ENCODE measurements at regions not wholly inside any gene's neighbourhood (a gene's known extent, or its start where the extent isn't known, plus 50 kb on each side); places are given as distances from the start of the nearest gene placed in this dataset.

GRCh38 chrX:82775426-82775825, 732.7 kb upstream of the POU3F4 start:
- no peak for TF ChIP-seq CTCF (IDR thresholded peaks at IDR 0.05 in 2 of 3, conservative IDR thresholded peaks at IDR 0.05 in 1 of 3; ENCODE audit: control insufficient read depth in 2 of 3, extremely low read depth in 1 of 3, insufficient read depth in 1 of 3, low read depth in 3 of 3, low read length in 3 of 3)
- TF ChIP-seq SMAD1 (IDR thresholded peaks at IDR 0.05; ENCODE audit: low read depth, partially characterized antibody) = no peak
- no peak for TF ChIP-seq REST (IDR thresholded peaks at IDR 0.05; ENCODE audit: low read depth, low read length)
